ENCODE measurements at regions not wholly inside any gene's neighbourhood (a gene's known extent, or its start where the extent isn't known, plus 50 kb on each side); places are given as distances from the start of the nearest gene placed in this dataset.

- TF ChIP-seq, protein P1, sequence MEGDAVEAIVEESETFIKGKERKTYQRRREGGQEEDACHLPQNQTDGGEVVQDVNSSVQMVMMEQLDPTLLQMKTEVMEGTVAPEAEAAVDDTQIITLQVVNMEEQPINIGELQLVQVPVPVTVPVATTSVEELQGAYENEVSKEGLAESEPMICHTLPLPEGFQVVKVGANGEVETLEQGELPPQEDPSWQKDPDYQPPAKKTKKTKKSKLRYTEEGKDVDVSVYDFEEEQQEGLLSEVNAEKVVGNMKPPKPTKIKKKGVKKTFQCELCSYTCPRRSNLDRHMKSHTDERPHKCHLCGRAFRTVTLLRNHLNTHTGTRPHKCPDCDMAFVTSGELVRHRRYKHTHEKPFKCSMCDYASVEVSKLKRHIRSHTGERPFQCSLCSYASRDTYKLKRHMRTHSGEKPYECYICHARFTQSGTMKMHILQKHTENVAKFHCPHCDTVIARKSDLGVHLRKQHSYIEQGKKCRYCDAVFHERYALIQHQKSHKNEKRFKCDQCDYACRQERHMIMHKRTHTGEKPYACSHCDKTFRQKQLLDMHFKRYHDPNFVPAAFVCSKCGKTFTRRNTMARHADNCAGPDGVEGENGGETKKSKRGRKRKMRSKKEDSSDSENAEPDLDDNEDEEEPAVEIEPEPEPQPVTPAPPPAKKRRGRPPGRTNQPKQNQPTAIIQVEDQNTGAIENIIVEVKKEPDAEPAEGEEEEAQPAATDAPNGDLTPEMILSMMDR (IDR thresholded peaks at IDR 0.05): no peak
- TF ChIP-seq EP300 (IDR thresholded peaks at IDR 0.05): no peak
Observed at GRCh38 chrY:7177631-7178030, 266.1 kb upstream of the AMELY start.
